ENCODE measurements at regions not wholly inside any gene's neighbourhood (a gene's known extent, or its start where the extent isn't known, plus 50 kb on each side); places are given as distances from the start of the nearest gene placed in this dataset.

- no peak for TF ChIP-seq ZBTB33 (IDR thresholded peaks at IDR 0.05)
- no peak for TF ChIP-seq RXRA (IDR thresholded peaks at IDR 0.05)
- no peak for TF ChIP-seq CTCF (IDR thresholded peaks at IDR 0.05; ENCODE audit: low read depth, low read length, missing input control)
- no peak for TF ChIP-seq ATF3 (IDR thresholded peaks at IDR 0.05)
- TF ChIP-seq REST (IDR thresholded peaks at IDR 0.05): no peak
- no peak for TF ChIP-seq RAD21 (IDR thresholded peaks at IDR 0.05)
Measured at GRCh38 chr2:176560296-176560695, 291.1 kb downstream of the MTX2 start.
